ENCODE measurements at regions not wholly inside any gene's neighbourhood (a gene's known extent, or its start where the extent isn't known, plus 50 kb on each side); places are given as distances from the start of the nearest gene placed in this dataset.

- Mint-ChIP-seq H3K4me3 (no peak overlapping the region), H3K9me3 (peaks cover 2% of the 10 kb centered on the region; the same call in 1 of the 3 replicates), H3K27ac (no peak overlapping the region), H3K36me3 (ENCODE audit: low read depth) (peaks cover 3% of the 10 kb centered on the region; the same call in 1 of the 3 replicates), H3K27me3 (ENCODE audit: insufficient read depth, low read depth, poor library complexity) (peaks cover 1% of the 10 kb centered on the region), H3K4me1 (no peaks in the 10 kb centered on the region; the same call in 2 of the 3 replicates)
- ATAC-seq = no peak
- H3K27ac ChIP-seq (ENCODE audit: low read depth) = no peak overlapping the region
- no peaks in the 10 kb centered on the region for H3K79me2 ChIP-seq (replicated peaks; ENCODE audit: insufficient read depth)
- no peaks in the 10 kb centered on the region for H3K27me3 ChIP-seq (ENCODE audit: insufficient read depth)
- 0 out of 2 replicates have a peak, but pooled peaks cover 5% of the 10 kb centered on the region for H3K9me2 ChIP-seq (ENCODE audit: insufficient read depth)
- no peaks in the 10 kb centered on the region for H4K20me1 ChIP-seq (replicated peaks; ENCODE audit: insufficient read depth)
- no peaks in the 10 kb centered on the region for H3K4me1 ChIP-seq (ENCODE audit: insufficient read depth)
- H3K4me3 ChIP-seq = no peak overlapping the region
- H3K36me3 ChIP-seq (ENCODE audit: insufficient read depth) = no peaks in the 10 kb centered on the region
- H3F3A ChIP-seq (replicated peaks; ENCODE audit: low read depth) = no peaks in the 10 kb centered on the region
- no peak for DNase-seq (ENCODE audit: low spot score)
- no peak overlapping the region for H2AFZ ChIP-seq
- TF ChIP-seq NANOG (IDR thresholded peaks at IDR 0.05; ENCODE audit: borderline replicate concordance) (no peak), EZH2phosphoT487 (IDR thresholded peaks at IDR 0.05; ENCODE audit: unreplicated experiment) (no peak), CREB1 (CRISPR knock-in tag; IDR thresholded peaks at IDR 0.05; ENCODE audit: low read depth) (no peak), STAT1 (IDR thresholded peaks at IDR 0.05; ENCODE audit: unreplicated experiment) (no peak), ETS1 (IDR thresholded peaks at IDR 0.05) (no peak), JUNB (IDR thresholded peaks at IDR 0.05; ENCODE audit: unreplicated experiment) (no peak), POLR2AphosphoS5 (IDR thresholded peaks at IDR 0.05; ENCODE audit: low read depth) (no peak), EZH2 (IDR thresholded peaks at IDR 0.05; ENCODE audit: low read depth, unreplicated experiment) (no peak), ZNF331 (CRISPR knock-in tag; IDR thresholded peaks at IDR 0.05; ENCODE audit: low read depth) (no peak), ZNF114 (CRISPR knock-in tag; IDR thresholded peaks at IDR 0.05) (no peak), ZNF462 (CRISPR knock-in tag; IDR thresholded peaks at IDR 0.05) (no peak)
- TF ChIP-seq, protein P1, sequence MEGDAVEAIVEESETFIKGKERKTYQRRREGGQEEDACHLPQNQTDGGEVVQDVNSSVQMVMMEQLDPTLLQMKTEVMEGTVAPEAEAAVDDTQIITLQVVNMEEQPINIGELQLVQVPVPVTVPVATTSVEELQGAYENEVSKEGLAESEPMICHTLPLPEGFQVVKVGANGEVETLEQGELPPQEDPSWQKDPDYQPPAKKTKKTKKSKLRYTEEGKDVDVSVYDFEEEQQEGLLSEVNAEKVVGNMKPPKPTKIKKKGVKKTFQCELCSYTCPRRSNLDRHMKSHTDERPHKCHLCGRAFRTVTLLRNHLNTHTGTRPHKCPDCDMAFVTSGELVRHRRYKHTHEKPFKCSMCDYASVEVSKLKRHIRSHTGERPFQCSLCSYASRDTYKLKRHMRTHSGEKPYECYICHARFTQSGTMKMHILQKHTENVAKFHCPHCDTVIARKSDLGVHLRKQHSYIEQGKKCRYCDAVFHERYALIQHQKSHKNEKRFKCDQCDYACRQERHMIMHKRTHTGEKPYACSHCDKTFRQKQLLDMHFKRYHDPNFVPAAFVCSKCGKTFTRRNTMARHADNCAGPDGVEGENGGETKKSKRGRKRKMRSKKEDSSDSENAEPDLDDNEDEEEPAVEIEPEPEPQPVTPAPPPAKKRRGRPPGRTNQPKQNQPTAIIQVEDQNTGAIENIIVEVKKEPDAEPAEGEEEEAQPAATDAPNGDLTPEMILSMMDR (conservative IDR thresholded peaks at IDR 0.05; ENCODE audit: low read depth in 2 of 2) = no peak
- no peak overlapping the region for H3K4me2 ChIP-seq
Observed at GRCh38 chr9:91066042-91066415, 264.4 kb downstream of the SYK start.
